Endothelial cell (in vitro differentiated cells): ENCODE measurements at regions not wholly inside any gene's neighbourhood (a gene's known extent, or its start where the extent isn't known, plus 50 kb on each side); places are given as distances from the start of the nearest gene placed in this dataset.

Source experiments
- DNase-seq: peaks from one replicate; pipeline ENCODE4 v3.0.0; 2021; ENCODE audit warnings: low spot score
- H3K27ac Mint-ChIP-seq: one replicate; pipeline ENCODE4 v1.8.0; 2021; ENCODE audit warnings: mixed read lengths, inconsistent platforms; ENCODE audit not compliant: unreplicated experiment
- H3K27me3 Mint-ChIP-seq: one replicate; pipeline ENCODE4 v1.8.0; 2021; ENCODE audit warnings: mild to moderate bottlenecking, moderate library complexity, mixed read lengths, inconsistent platforms; ENCODE audit not compliant: unreplicated experiment
- H3K36me3 Mint-ChIP-seq: one replicate; pipeline ENCODE4 v1.8.0; 2021; ENCODE audit warnings: mild to moderate bottlenecking, low read depth, mixed read lengths, inconsistent platforms; ENCODE audit not compliant: unreplicated experiment
- H3K4me1 Mint-ChIP-seq: one replicate; pipeline ENCODE4 v1.8.0; 2021; ENCODE audit warnings: mild to moderate bottlenecking, mixed read lengths, inconsistent platforms; ENCODE audit not compliant: unreplicated experiment
- H3K4me3 Mint-ChIP-seq: one replicate; pipeline ENCODE4 v1.8.0; 2021; ENCODE audit warnings: mild to moderate bottlenecking, mixed read lengths, inconsistent platforms; ENCODE audit not compliant: unreplicated experiment
- H3K9me3 Mint-ChIP-seq: one replicate; pipeline ENCODE4 v1.8.0; 2021; ENCODE audit warnings: mixed read lengths, inconsistent platforms; ENCODE audit not compliant: unreplicated experiment
- CTCF ChIP-seq: fragments of 200-600 bp; sonication (generic); IDR thresholded peaks from one replicate; pipeline ENCODE4 v1.5.0; 2021; ENCODE audit warnings: antibody characterized with exemption; ENCODE audit not compliant: unreplicated experiment

- DNase-seq: no peak
- Mint-ChIP-seq H3K27ac (no peak overlapping the region), H3K4me3 (no peak overlapping the region), H3K27me3 (no peaks in the 10 kb centered on the region), H3K36me3 (no peaks in the 10 kb centered on the region), H3K9me3 (no peaks in the 10 kb centered on the region), H3K4me1 (no peaks in the 10 kb centered on the region)
- peak; percentile 66 for TF ChIP-seq CTCF
Observed at GRCh38 chr2:151030663-151031230, 230.9 kb downstream of the RBM43 start.

DNA sequence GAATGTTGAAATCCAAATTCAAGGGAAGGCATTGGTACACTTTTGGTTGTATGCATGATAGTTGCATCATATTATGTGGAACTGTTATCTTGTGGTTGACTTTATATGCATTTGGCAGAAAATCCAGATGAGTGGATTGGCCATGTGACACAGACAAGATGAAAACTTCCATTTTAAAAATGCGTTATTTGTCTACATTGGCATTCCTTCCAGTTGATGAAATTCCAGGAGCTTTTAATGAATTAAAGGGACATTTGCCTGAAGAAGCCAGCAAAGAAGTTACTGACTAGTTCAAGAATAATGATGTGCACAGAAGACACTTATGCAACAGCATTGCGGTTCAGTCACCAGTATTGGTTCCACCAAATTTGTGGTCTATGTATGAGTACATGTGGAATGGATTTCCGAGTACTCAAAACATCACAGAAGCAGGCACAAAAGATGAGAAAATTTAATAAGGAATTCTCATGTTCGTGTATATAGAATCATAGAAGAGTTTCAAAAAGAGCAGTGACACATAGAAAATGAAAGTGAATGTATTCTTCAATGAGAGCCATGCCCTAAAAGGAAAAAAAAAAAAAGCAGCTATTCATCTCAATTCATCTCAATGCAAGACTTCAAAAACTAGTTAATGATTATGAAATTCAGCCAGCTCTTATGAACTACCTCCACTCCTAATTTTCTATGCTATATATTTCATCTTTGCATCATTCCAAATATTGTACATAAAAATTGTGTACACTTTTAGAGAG is 232.1 kb downstream of the RBM43 start:
- no peaks in the 10 kb centered on the region for H3K36me3 Mint-ChIP-seq
- no peak overlapping the region for H3K4me3 Mint-ChIP-seq
- no peaks in the 10 kb centered on the region for H3K9me3 Mint-ChIP-seq
- no peak for DNase-seq
- H3K27me3 Mint-ChIP-seq: no peaks in the 10 kb centered on the region
- TF ChIP-seq CTCF: no peak
- no peaks in the 10 kb centered on the region for H3K4me1 Mint-ChIP-seq
- no peak overlapping the region for H3K27ac Mint-ChIP-seq

- Mint-ChIP-seq H3K27ac (no peak overlapping the region), H3K4me3 (no peak overlapping the region), H3K9me3 (no peaks in the 10 kb centered on the region), H3K36me3 (no peaks in the 10 kb centered on the region), H3K27me3 (no peaks in the 10 kb centered on the region), H3K4me1 (no peaks in the 10 kb centered on the region)
- TF ChIP-seq CTCF: no peak
- no peak for DNase-seq
Observed at GRCh38 chr2:151028691-151029176, 232.9 kb downstream of the RBM43 start.

DNA sequence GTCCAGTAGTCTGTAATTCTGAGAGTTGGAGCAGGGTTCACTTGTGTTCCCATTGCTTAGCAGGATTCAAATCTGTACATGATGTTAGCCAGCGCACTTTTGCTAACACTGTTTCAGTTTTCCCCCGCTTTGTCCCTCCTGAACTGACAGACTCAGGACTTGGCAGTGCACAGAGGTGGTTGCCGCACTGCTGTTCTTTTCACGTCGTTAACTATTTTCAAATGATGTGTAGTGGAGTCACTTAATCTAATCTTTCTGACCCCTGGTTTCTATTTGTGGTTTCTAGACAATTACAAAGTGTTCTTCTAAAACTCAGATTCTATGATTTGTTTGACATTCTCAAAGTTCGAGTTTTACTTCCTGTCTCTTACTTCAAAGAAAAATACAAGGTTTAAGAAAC is 234.5 kb downstream of the RBM43 start:
- no peak overlapping the region for H3K4me3 Mint-ChIP-seq

More for the DNA sequence above, 234.5 kb downstream of the RBM43 start:
- H3K27ac Mint-ChIP-seq: no peak overlapping the region
- no peaks in the 10 kb centered on the region for H3K36me3 Mint-ChIP-seq
- DNase-seq: no peak
- no peaks in the 10 kb centered on the region for H3K27me3 Mint-ChIP-seq
- no peaks in the 10 kb centered on the region for H3K9me3 Mint-ChIP-seq
- H3K4me1 Mint-ChIP-seq: no peaks in the 10 kb centered on the region
- TF ChIP-seq CTCF: no peak
